ENCODE measurements at regions not wholly inside any gene's neighbourhood (a gene's known extent, or its start where the extent isn't known, plus 50 kb on each side); places are given as distances from the start of the nearest gene placed in this dataset.

- POLR2A ChIA-PET: no interaction called here
- CTCF ChIA-PET: interaction anchor here (0.8 kb wide), 1 partner anchor 762 kb away, joined by 4 read pairs; no protein-coding TSS in a partner anchor
- no peak for TF ChIP-seq CTCF (IDR thresholded peaks at IDR 0.05; ENCODE audit: unreplicated experiment)
- no peaks in the 10 kb centered on the region for H3K36me3 Mint-ChIP-seq (ENCODE audit: insufficient read depth, unreplicated experiment)
- no peaks in the 10 kb centered on the region for H3K9me3 Mint-ChIP-seq (ENCODE audit: unreplicated experiment)
- H3K27me3 Mint-ChIP-seq (ENCODE audit: insufficient read depth, unreplicated experiment): no peaks in the 10 kb centered on the region
- no TSS peak for BruUV-seq (replicated peaks)
- no peaks in the 10 kb centered on the region for H3K4me1 Mint-ChIP-seq (ENCODE audit: insufficient read depth, unreplicated experiment)
- H3K4me3 Mint-ChIP-seq (ENCODE audit: unreplicated experiment): no peak overlapping the region
- intact Hi-C loops (cut with micrococcal nuclease): no loop called here
- no peak overlapping the region for H3K27ac Mint-ChIP-seq (ENCODE audit: low read depth, unreplicated experiment)
- no peak for DNase-seq (ENCODE audit: unreplicated experiment)
Measured at GRCh38 chr6:74857157-74857556, 348.7 kb downstream of the COL12A1 start.

GRCh38 chr6:74853991-74854390 lies 351.9 kb downstream of the COL12A1 start:
- intact Hi-C loops (cut with micrococcal nuclease): no loop called here
- peaks cover 8% of the 10 kb centered on the region for H3K4me1 Mint-ChIP-seq (ENCODE audit: insufficient read depth, unreplicated experiment)
- no TSS peak for BruUV-seq (replicated peaks)
- no peaks in the 10 kb centered on the region for H3K36me3 Mint-ChIP-seq (ENCODE audit: insufficient read depth, unreplicated experiment)
- no peaks in the 10 kb centered on the region for H3K9me3 Mint-ChIP-seq (ENCODE audit: unreplicated experiment)
- ChIA-PET POLR2A (interaction anchor here (1.0 kb wide), 1 partner anchor 9 kb away, joined by 3 read pairs; no protein-coding TSS in a partner anchor), CTCF (no interaction called here)
- no peak for DNase-seq (ENCODE audit: unreplicated experiment)
- no peak overlapping the region for H3K4me3 Mint-ChIP-seq (ENCODE audit: unreplicated experiment)
- no peak overlapping the region for H3K27ac Mint-ChIP-seq (ENCODE audit: low read depth, unreplicated experiment)
- H3K27me3 Mint-ChIP-seq (ENCODE audit: insufficient read depth, unreplicated experiment): no peaks in the 10 kb centered on the region
- no peak for TF ChIP-seq CTCF (IDR thresholded peaks at IDR 0.05; ENCODE audit: unreplicated experiment)

GRCh38 chr6:74851596-74851995 lies 354.3 kb downstream of the COL12A1 start:
- TF ChIP-seq CTCF (IDR thresholded peaks at IDR 0.05; ENCODE audit: unreplicated experiment): no peak
- DNase-seq (ENCODE audit: unreplicated experiment): peak; percentile 26
- intact Hi-C loops (cut with micrococcal nuclease): no loop called here
- Mint-ChIP-seq H3K4me1 (ENCODE audit: insufficient read depth, unreplicated experiment) (peaks cover 8% of the 10 kb centered on the region), H3K27ac (ENCODE audit: low read depth, unreplicated experiment) (peak overlapping the region; percentile 1), H3K36me3 (ENCODE audit: insufficient read depth, unreplicated experiment) (no peaks in the 10 kb centered on the region), H3K9me3 (ENCODE audit: unreplicated experiment) (no peaks in the 10 kb centered on the region), H3K4me3 (ENCODE audit: unreplicated experiment) (no peak overlapping the region), H3K27me3 (ENCODE audit: insufficient read depth, unreplicated experiment) (no peaks in the 10 kb centered on the region)
- BruUV-seq (replicated peaks): no TSS peak
- ChIA-PET POLR2A (no interaction called here), CTCF (interaction anchor here (0.7 to 0.8 kb wide), 2 partner anchors 12 to 350 kb away, joined by 3 read pairs; no protein-coding TSS in a partner anchor)

GRCh38 chr6:74840953-74841352 lies 364.9 kb downstream of the COL12A1 start:
- Mint-ChIP-seq H3K27ac (ENCODE audit: low read depth, unreplicated experiment) (no peak overlapping the region), H3K4me3 (ENCODE audit: unreplicated experiment) (no peak overlapping the region), H3K27me3 (ENCODE audit: insufficient read depth, unreplicated experiment) (no peaks in the 10 kb centered on the region), H3K4me1 (ENCODE audit: insufficient read depth, unreplicated experiment) (no peaks in the 10 kb centered on the region), H3K9me3 (ENCODE audit: unreplicated experiment) (peaks cover 8% of the 10 kb centered on the region), H3K36me3 (ENCODE audit: insufficient read depth, unreplicated experiment) (no peaks in the 10 kb centered on the region)
- TF ChIP-seq CTCF (IDR thresholded peaks at IDR 0.05; ENCODE audit: unreplicated experiment): no peak
- no peak for DNase-seq (ENCODE audit: unreplicated experiment)
- intact Hi-C loops (cut with micrococcal nuclease): no loop called here
- BruUV-seq (replicated peaks): no TSS peak
- ChIA-PET CTCF (no interaction called here), POLR2A (no interaction called here)
